HuH-7.5 (cell line): ENCODE measurements at regions not wholly inside any gene's neighbourhood (a gene's known extent, or its start where the extent isn't known, plus 50 kb on each side); places are given as distances from the start of the nearest gene placed in this dataset.

Experiments used
- DNase-seq: peaks from one replicate; pipeline ENCODE4 v3.0.0; 2011; ENCODE audit warnings: low spot score

DNA sequence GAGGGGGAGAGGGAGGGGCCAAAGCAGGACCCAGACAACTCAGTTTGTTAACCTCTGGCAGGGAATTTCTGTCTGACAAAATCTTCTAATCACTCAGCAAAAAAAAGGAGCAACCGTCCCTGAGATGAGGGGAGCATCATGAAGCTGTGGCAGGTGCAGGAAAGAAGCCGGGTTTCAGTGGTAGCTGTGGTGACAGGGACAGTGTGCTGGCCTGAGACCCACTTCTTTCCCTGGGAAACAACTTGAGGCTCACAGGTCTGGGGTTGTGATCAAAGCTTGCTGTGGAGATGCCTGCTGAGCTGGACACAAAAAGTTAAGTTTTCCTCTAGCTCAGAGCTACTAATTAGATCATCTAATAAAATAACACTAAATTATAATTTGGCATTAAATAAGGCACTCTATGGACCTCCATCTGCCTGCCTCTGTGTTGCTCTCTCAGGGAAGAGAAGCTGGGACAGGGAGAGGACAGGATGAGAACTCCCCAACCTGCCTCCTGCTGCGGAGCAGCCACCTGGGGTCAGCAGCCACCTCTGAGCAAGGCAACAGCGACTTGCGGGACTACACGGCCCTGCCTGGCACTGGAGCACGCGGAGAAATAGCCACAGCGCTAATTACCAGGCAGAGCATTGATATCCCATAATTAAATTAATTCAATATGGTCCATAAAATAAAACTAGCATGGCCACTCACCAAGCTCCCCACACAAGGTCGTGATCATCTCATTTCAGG lies 104.6 kb upstream of the TEX51 start:
- DNase-seq: no peak

DNA sequence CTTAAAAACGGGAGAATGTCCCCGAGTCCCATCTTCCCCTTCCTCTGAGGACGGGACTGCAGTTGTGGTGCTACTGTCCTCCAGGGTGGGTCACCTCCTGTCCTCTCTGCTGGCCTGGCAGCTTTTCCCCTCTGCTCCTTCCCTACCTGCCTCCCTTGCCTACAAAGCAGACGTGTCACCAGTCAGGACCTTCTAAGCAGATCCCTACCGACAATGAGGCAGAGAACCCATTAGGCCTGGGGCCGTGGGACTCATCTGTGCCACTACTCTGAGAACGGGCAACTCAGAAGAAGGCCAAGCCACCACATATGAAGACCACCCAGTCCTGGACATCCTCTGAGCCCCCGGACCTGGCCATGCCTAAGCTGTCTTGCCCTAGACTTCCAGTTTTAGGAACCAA lies 103.0 kb upstream of the TEX51 start:
- DNase-seq: no peak

- no peak for DNase-seq
Observed at GRCh38 chr2:126796931-126797621, 101.6 kb upstream of the TEX51 start.

DNA sequence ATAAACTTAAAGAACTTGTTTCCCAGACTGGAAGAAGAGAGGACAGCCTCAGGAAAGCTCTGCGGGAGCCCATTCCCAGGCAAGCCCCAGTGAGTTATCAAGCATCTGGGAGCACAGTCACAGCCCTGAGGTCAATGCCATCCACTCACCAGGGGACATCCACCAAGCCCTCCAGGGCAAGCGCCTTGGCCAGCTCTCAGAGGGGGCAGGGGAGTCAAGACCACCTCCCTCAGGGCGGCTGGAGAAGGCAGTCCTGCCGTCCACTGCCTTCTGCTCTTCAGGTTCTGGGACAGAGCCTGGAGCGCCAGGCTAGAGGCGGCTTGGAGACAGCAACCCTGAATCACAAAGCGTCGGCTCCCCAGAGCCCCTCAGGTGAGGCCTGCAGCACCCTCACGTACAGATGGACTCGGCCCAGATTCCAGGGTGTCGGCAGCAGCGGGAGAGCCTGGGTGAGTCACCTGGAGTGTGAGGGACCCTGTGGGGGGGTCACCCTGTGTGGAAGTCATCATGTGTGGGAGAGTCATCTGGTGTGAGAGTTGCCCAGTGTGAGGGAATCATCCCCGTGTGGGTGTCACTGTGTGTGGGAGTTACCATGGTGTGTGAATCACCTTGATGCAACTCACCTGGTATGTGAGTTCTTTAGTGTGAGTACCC lies 100.9 kb upstream of the TEX51 start:
- no peak for DNase-seq

GRCh38 chr2:126798276-126799140 lies 100.2 kb upstream of the TEX51 start:
- DNase-seq: no peak

DNA sequence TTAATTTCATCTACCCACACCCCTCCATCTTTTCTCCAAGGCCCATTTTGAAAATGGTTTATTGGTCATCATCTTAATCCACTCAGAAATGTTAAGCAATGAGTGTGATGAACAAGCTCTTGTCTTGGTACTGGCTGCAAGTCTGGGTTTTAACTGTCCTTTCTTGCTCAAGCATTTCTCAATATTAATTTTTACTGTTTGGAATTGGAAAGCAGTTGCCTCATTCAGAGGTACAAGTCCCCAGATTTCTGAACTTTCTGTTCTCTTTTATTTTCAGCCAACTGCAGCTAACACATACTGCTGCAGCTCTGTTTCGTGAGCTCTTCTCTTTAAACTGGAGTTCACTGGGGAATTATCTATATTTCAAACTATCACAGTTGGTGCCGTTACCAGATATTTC lies 99.4 kb upstream of the TEX51 start:
- DNase-seq: no peak

DNA sequence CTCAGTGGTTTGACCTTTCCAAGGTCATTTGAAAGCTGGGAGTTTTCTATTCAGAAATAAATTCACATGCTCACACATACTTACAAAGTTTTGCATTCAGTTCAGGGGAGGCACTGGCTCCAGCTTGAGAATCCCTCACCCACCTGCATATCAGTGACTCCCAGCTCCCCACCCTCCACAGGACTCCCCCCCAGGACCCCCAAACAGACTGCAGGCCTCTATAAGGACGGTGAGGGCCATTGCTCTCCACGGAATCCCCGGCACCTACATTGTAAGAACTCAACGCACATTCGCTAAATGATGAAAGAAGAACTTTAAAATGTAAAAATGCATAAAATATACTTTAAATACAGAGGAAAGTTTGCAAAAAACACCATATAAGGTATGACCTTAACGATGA lies 97.2 kb upstream of the TEX51 start:
- DNase-seq: no peak

- DNase-seq: no peak
Observed at GRCh38 chr2:126802316-126802715, 96.4 kb upstream of the TEX51 start.

- DNase-seq: no peak
Observed at GRCh38 chr2:126802774-126803433, 95.8 kb upstream of the TEX51 start.

- no peak for DNase-seq
Observed at GRCh38 chr2:126803434-126803775, 95.3 kb upstream of the TEX51 start.

- no peak for DNase-seq
Observed at GRCh38 chr2:126804347-126804746, 94.3 kb upstream of the TEX51 start.

DNA sequence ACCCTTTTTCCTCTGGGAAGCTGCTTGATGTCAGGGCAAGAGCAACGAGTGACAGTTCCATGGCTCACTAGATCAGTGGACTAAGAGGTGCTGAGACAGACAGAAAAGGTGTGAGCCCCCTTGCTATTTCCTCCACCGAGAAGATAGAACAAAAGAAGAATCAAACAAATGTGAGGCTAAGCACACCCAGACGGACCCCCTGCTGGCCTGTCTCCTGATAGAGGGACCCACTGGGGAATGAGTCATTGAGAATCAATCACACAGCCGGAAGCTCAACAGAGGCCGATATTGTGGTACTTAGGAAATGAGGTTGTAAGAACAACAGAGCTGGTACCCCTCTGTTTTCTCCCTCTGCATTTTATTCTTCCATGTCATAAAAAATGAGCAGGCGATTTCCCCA lies 89.8 kb upstream of the TEX51 start:
- no peak for DNase-seq

GRCh38 chr2:126809340-126809739 lies 89.3 kb upstream of the TEX51 start:
- no peak for DNase-seq

- DNase-seq: no peak
Observed at GRCh38 chr2:126810001-126810400, 88.7 kb upstream of the TEX51 start.

- DNase-seq: no peak
Observed at GRCh38 chr2:126811101-126811500, 87.6 kb upstream of the TEX51 start.

- no peak for DNase-seq
Observed at GRCh38 chr2:126817172-126817571, 81.5 kb upstream of the TEX51 start.

DNA sequence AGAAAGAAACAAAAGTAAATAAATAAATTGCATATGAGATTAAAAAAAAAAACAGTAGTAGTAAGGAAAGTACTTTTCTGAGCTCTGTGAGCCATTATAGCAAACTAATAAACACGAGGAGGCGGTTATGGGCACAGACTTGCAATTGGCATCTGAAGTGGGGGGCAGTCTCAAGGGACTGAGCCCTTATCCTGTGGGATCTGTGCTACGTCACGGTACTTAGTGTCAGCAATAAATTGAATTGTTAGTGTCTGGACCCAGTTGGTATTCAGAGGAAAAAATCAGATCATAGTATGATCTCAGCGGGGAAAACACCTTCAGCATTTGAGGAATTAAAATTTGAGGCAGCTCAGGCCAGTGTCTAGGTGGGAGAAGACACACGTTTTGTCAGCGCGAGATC lies 76.6 kb upstream of the TEX51 start:
- no peak for DNase-seq

DNA sequence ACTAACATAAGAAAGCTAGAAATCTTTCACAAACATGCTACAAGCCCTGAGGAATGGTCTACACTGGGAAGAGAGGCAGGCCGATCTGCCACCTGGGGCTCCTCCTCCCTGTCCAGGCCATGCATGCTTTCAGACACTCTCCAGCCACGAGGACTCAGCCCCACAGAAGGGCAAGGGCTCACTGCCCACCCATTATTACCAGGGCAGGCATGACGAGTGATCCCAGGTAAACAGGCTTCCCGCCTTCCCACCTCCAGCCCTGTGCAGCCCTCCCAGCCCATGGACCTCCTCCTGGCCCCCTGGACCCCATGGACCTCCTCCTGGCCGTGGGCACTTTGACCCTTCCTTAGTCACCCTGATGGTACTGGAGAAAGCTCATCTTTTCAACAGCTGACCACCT lies 75.8 kb upstream of the TEX51 start:
- DNase-seq: no peak

DNA sequence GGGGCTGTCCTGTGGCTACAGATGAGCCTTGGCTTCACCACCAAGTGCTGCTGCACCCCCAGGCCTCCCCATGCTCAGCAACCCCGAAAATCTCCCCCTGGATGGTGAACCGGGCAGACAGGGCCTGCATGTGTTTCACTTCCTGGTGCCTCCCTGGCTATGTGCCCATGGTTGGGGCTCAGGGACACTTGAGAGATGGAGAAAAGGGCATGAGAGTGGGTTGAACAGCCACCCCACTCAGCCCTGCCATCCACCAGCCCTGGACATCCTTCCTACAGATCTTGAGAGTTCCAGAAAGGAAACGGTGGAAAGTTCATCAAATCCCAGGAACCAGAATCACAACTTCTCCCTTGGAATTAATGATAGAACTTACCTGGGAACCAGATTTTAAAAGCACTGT lies 74.7 kb upstream of the TEX51 start:
- DNase-seq: no peak

DNA sequence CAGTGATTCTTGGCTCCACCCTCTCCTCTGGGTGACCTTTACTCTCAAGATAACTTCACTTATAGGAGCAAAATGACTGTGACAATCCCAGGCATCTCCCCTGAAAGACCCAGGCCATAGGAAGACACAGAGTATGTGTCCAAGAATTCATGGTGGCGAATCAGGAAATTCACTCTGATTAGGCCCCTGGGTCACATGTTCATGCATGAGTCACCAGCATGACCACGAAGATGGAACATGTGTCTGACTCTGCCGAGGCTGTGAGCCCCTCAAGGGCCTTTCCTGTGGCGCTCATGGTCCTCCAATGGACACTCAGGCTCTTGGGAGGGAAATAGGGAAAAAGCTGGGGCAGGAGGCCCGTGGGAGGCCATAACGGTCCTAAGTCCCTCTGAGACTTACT lies 74.0 kb upstream of the TEX51 start:
- DNase-seq: no peak

- DNase-seq: no peak
Observed at GRCh38 chr2:126825316-126825715, 73.4 kb upstream of the TEX51 start.

- no peak for DNase-seq
Observed at GRCh38 chr2:126826491-126826890, 72.2 kb upstream of the TEX51 start.
